ENCODE measurements at regions not wholly inside any gene's neighbourhood (a gene's known extent, or its start where the extent isn't known, plus 50 kb on each side); places are given as distances from the start of the nearest gene placed in this dataset.

DNA sequence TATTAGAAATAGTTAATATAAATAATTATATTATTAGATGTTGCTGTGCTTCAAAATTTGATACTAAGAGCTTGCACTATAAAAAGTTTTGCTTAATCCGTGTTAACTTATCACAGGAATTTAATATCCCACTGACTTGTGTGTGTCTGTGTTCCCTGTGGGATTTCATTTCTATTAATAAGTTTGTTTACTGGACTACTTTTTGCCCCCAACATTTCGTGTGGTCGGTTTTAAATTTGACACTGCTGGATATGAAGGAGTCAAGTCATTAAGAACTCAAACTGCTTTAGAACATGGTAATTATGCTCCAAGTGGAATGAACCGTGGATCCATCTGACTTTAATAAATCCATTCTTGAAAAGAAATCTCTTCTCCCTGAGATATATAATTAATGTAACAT lies 182.2 kb upstream of the NUDT4 start:
- Histone ChIP-seq H3K27ac (ENCODE audit: low read depth, low read length, poor library complexity, severe bottlenecking) (no peak overlapping the region), H3K4me3 (ENCODE audit: low read depth, low read length, poor library complexity, severe bottlenecking) (no peak overlapping the region), H2AFZ (ENCODE audit: low read length) (no peak overlapping the region), H3K9me3 (ENCODE audit: low read length) (no peaks in the 10 kb centered on the region), H3F3A (ENCODE audit: insufficient read depth, low read length) (no peaks in the 10 kb centered on the region), H3K9ac (ENCODE audit: low read length) (no peak overlapping the region), H3K27me3 (ENCODE audit: insufficient read depth, low read length) (no peaks in the 10 kb centered on the region), H4K20me1 (ENCODE audit: insufficient read depth, low read length) (no peaks in the 10 kb centered on the region), H3K4me2 (ENCODE audit: low read length) (no peak overlapping the region), H3K4me1 (ENCODE audit: insufficient read depth, low read length, severe bottlenecking) (no peaks in the 10 kb centered on the region), H3K79me2 (ENCODE audit: insufficient read depth, low read length) (no peaks in the 10 kb centered on the region), H3K9me2 (ENCODE audit: low read depth, low read length) (no peaks in the 10 kb centered on the region), H3K36me3 (ENCODE audit: insufficient read depth, low read length) (no peaks in the 10 kb centered on the region)
- TF ChIP-seq, protein P1, sequence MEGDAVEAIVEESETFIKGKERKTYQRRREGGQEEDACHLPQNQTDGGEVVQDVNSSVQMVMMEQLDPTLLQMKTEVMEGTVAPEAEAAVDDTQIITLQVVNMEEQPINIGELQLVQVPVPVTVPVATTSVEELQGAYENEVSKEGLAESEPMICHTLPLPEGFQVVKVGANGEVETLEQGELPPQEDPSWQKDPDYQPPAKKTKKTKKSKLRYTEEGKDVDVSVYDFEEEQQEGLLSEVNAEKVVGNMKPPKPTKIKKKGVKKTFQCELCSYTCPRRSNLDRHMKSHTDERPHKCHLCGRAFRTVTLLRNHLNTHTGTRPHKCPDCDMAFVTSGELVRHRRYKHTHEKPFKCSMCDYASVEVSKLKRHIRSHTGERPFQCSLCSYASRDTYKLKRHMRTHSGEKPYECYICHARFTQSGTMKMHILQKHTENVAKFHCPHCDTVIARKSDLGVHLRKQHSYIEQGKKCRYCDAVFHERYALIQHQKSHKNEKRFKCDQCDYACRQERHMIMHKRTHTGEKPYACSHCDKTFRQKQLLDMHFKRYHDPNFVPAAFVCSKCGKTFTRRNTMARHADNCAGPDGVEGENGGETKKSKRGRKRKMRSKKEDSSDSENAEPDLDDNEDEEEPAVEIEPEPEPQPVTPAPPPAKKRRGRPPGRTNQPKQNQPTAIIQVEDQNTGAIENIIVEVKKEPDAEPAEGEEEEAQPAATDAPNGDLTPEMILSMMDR (IDR thresholded peaks at IDR 0.05; ENCODE audit: low read length), result no peak
- no peak for TF ChIP-seq EZH2 (IDR thresholded peaks at IDR 0.05; ENCODE audit: borderline replicate concordance, low read length)

DNA sequence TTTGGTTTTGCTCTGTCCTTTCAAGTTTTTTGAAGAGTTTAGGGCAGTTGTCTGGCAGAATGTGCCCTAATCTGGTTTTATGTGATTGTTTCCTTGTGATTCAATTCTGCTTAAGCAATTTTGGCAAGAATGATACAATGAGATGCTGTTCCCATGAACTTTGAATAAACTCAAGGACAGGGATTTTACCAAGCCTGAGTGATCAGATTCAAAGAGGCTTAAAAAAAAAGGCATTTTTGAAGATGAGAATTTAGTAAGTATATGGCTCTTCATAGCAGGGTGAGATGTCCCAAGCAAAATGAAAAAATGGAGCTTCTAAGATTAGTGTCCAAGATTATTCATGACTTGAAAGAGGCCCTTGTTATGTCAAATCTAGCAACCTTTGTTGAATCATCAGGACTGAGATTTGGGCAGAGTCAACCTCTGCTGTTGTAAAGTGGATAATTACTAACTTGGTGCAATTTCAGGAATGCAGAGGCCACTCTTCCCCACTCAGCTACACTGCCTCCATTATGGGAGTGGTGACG lies 180.6 kb upstream of the NUDT4 start:
- no peaks in the 10 kb centered on the region for H3F3A ChIP-seq (ENCODE audit: insufficient read depth, low read length)
- H3K9ac ChIP-seq (ENCODE audit: low read length), result no peak overlapping the region
- no peaks in the 10 kb centered on the region for H3K4me1 ChIP-seq (ENCODE audit: insufficient read depth, low read length, severe bottlenecking)
- no peaks in the 10 kb centered on the region for H3K9me2 ChIP-seq (ENCODE audit: low read depth, low read length)
- no peak overlapping the region for H3K27ac ChIP-seq (ENCODE audit: low read depth, low read length, poor library complexity, severe bottlenecking)
- no peak overlapping the region for H3K4me2 ChIP-seq (ENCODE audit: low read length)
- no peaks in the 10 kb centered on the region for H3K79me2 ChIP-seq (ENCODE audit: insufficient read depth, low read length)
- H3K27me3 ChIP-seq (ENCODE audit: insufficient read depth, low read length), result no peaks in the 10 kb centered on the region
- no peaks in the 10 kb centered on the region for H3K9me3 ChIP-seq (ENCODE audit: low read length)
- H4K20me1 ChIP-seq (ENCODE audit: insufficient read depth, low read length), result no peaks in the 10 kb centered on the region
- no peak overlapping the region for H3K4me3 ChIP-seq (ENCODE audit: low read depth, low read length, poor library complexity, severe bottlenecking)
- no peak overlapping the region for H2AFZ ChIP-seq (ENCODE audit: low read length)
- no peaks in the 10 kb centered on the region for H3K36me3 ChIP-seq (ENCODE audit: insufficient read depth, low read length)
- no peak for TF ChIP-seq EZH2 (IDR thresholded peaks at IDR 0.05; ENCODE audit: borderline replicate concordance, low read length)
- TF ChIP-seq, protein P1 (IDR thresholded peaks at IDR 0.05; ENCODE audit: low read length), result no peak

DNA sequence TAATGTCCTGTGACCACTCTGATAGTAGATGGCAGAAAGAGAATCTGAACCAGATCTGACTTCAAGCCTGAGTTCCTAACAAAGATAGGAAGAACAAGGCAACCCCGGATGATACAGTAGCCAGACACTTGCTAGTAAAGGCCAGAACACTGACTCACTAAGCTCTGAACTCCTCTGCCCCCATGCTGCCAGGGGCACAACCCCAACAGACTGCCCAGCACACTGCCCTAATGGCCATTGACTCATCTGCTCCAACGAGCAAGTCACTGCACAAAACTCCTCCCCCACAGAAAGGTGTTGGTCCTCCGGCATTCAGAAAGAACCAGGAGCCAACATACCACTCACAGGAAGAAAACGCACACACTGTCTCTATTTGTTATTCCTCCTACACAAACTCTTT lies 179.6 kb upstream of the NUDT4 start:
- no peaks in the 10 kb centered on the region for H3K9me3 ChIP-seq (ENCODE audit: low read length)
- H3K9me2 ChIP-seq (ENCODE audit: low read depth, low read length), result no peaks in the 10 kb centered on the region
- no peaks in the 10 kb centered on the region for H3K79me2 ChIP-seq (ENCODE audit: insufficient read depth, low read length)
- no peak overlapping the region for H3K9ac ChIP-seq (ENCODE audit: low read length)
- H2AFZ ChIP-seq (ENCODE audit: low read length), result no peak overlapping the region
- no peaks in the 10 kb centered on the region for H3K27me3 ChIP-seq (ENCODE audit: insufficient read depth, low read length)
- H3K4me1 ChIP-seq (ENCODE audit: insufficient read depth, low read length, severe bottlenecking), result no peaks in the 10 kb centered on the region
- no peaks in the 10 kb centered on the region for H3K36me3 ChIP-seq (ENCODE audit: insufficient read depth, low read length)
- TF ChIP-seq, protein P1 (IDR thresholded peaks at IDR 0.05; ENCODE audit: low read length), result no peak
- no peak for TF ChIP-seq EZH2 (IDR thresholded peaks at IDR 0.05; ENCODE audit: borderline replicate concordance, low read length)
- no peak overlapping the region for H3K4me2 ChIP-seq (ENCODE audit: low read length)
- no peak overlapping the region for H3K4me3 ChIP-seq (ENCODE audit: low read depth, low read length, poor library complexity, severe bottlenecking)
- H3F3A ChIP-seq (ENCODE audit: insufficient read depth, low read length), result no peaks in the 10 kb centered on the region
- no peak overlapping the region for H3K27ac ChIP-seq (ENCODE audit: low read depth, low read length, poor library complexity, severe bottlenecking)
- H4K20me1 ChIP-seq (ENCODE audit: insufficient read depth, low read length), result no peaks in the 10 kb centered on the region
